Gastroesophageal sphincter (tissue), 3 donors: ENCODE measurements at regions not wholly inside any gene's neighbourhood (a gene's known extent, or its start where the extent isn't known, plus 50 kb on each side); places are given as distances from the start of the nearest gene placed in this dataset.

Source experiments
- CTCF ChIP-seq, 4 experiments: fragments of 200-600 bp in 2 of 4; fragments of 450-650 bp in 2 of 4; sonication (generic) in 1 of 4; IDR thresholded peaks; one replicate each; pipeline ENCODE4 v1.5.1; 2017 to 2019; ENCODE audit warnings: antibody characterized with exemption in 4 of 4, mild to moderate bottlenecking in 2 of 4, moderate library complexity in 2 of 4
- POLR2A ChIP-seq, 2 donors: fragments of 450-650 bp; IDR thresholded peaks; one replicate each; pipeline ENCODE4 v1.6.1; 2017; ENCODE audit warnings: antibody characterized with exemption in 2 of 2, mild to moderate bottlenecking in 2 of 2, moderate library complexity in 1 of 2

- no peak for TF ChIP-seq CTCF (IDR thresholded peaks at IDR 0.05)
- no peak for TF ChIP-seq POLR2A (IDR thresholded peaks at IDR 0.05)
These were observed 476.1 kb upstream of the RBFOX1 start for GRCh38 chr16:6856578-6856977.
